HG02840 (cell line): ENCODE measurements at regions not wholly inside any gene's neighbourhood (a gene's known extent, or its start where the extent isn't known, plus 50 kb on each side); places are given as distances from the start of the nearest gene placed in this dataset.

ENCODE experiments used
- ATAC-seq: cut with Tn5 transposase; IDR thresholded peaks from one replicate; pipeline ENCODE4 v1.9.1; 2021; ENCODE audit warnings: mild to moderate bottlenecking, moderate library complexity, moderate number of reproducible peaks; ENCODE audit not compliant: unreplicated experiment, low FRiP score

DNA sequence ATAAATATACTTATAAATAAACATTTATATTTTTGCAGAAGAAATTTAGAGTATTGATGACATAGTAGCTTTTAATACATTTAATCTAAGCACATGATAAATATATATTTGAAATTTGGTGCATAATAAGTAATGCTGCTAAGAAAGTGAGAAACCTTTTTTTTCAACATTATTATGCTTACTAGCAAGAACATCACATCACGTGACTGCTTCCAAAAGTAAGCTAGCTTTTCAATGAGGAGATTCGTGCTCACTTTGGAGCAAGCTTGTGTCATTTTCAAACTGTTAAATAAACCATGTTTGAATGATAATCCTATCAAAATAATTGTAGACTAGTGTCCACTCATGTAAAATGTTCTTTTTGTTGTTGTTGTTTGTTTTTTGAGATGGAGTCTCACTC, 109.0 kb upstream of the SLC4A7 start:
- no peak for ATAC-seq

DNA sequence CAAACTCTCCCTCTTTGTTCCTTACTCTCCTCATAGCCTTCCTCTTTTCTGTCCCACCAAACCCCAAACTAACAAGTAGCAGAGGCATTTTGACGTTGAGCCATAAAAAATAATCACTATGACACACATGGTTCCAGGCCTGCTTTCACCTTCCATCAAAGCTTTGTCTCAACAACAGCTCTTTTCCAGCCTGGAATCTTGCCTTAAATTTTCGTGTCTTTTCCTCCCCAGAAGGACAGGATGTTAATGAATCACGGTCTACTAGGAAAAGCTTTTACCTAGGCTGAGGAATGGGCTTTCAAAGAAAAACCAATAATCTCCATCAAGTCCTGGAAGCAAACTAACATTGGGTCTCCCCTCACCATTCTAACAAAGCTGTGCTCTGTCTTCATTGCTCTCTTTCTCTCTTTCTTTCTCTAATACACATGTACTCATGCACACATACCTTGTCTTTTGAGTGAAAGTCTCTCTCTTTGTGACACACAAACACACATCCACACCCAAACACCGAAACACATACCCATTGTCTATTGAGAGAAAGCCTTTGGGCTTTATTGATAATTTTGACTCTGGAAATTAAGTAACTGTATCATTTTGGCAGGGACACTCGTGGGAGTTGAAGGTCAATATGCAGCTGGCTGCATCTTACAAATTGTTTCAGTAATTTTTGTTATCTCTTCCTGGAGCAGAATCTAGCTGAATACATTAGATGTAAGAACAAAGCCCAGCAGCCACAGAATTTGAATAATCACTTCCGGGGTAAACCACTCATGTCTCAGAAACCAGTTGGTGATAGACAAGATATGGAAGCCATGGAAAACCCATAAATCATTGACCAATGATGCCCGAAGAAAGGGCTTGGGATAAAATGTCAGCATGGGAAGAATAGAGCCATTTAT, 107.4 kb upstream of the SLC4A7 start:
- ATAC-seq, result no peak

DNA sequence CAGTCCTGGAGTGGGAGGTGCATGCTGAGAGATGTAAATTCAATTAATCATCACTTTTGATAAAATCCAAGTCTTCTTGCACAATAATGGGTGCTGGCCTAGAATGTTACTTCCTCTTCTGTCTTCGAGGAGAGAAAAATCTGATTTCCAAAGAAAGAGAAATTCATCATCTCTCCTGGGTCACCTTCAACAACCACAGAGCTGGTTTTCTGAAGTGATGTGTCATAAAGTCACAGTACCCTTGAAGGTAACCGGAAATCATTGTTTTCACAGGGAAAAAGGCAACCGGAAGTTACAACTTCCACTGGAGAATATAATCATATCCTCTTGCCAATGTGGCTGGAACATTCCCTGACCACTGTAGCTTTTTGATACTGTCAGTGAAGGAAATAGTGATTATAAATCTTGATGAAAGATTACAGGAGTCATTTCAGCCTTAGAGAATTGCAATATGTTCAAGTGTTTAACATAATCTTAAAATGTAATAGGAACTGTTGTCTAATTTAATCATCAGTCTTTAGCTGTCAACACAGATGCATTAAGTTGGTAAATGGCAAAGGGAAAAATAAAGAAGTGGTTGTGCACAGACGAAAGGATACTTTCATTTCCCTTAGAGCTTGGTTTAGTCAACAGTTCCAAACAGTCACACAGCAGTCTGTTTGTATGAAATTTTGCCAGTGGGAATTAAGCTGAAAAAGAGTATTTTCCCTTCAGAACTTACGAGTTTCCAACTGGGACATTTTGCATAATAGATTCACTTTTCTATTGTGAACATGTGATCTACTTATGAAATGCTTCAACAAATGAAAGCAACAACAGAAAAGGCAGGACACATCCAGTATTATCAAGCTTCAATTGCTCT, 106.5 kb upstream of the SLC4A7 start:
- ATAC-seq, result no peak

DNA sequence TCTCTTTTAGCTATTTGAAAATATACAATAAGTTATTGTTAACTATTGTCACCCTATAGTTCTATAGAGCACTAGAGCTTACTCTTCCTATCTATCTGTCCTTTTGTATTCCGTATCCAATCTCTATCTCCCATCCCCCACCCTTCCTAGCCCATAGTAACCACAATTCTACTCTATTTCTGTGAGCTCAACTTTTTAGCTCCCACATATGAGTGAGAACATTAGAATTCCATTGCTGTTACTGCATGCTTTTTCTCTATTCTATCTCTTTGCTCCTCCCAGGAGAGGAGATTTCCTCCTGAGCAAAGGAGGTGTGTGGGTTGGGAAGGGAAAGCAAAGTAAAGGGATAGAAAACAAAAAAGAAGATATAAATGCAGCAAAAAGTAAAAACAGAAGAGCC, 105.6 kb upstream of the SLC4A7 start:
- no peak for ATAC-seq

DNA sequence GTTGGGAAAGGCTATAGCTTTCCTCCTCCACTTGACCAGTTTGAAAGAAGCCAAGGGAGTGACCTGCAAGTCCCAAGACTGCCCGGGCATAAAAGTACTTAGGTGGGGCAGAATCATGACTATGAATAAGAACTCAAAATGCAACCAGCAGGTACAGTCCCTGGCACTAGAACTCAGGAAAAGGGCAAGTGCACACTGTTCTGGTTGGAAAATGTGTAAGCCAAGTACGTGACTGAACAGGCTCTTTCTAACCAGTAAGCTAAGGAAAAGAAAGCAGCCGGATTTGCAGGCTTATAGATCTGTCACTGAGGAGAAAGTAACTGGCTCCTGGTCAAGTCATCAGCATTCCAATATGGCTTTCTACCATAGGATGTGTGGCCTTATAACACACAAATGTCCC, 101.2 kb upstream of the SLC4A7 start:
- no peak for ATAC-seq

DNA sequence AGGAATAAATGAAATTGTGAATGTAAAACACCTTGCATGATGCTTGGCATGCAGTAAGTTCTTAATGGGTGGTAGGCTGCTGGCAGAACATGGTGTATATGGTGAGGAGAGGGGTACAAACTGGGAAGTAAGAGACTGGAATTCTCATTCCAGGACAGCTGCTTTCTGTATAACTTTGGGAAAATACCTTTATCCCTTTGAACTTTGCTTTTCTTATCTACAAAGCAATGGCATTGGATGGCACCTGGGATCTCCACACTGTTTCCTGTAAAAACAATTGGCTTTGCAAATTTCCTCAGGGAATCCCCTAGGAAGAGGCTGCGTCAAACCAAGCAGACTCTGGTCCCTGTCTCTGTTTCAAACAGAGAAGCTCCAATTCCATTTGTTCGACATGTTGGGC, 100.7 kb upstream of the SLC4A7 start:
- no peak for ATAC-seq

DNA sequence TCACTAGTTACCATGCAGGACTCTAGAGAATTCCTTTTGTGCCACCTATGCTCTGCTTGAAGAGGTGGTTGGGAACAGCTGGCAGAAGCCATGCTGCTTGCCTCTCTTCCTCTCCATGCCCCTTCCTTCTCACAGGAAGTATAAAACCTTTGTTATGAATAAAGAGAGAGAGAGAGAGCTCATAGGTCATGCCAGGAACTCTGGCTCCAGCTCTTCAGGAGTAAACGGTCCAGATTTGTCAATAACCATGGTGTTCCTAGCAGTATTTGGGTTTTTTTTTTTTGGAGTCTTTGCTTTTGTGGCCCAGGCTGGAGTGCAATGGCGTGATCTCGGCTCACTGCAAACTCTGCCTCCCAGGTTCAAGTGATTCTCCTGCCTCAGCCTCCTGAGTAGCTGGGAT, 97.7 kb upstream of the SLC4A7 start:
- no peak for ATAC-seq

DNA sequence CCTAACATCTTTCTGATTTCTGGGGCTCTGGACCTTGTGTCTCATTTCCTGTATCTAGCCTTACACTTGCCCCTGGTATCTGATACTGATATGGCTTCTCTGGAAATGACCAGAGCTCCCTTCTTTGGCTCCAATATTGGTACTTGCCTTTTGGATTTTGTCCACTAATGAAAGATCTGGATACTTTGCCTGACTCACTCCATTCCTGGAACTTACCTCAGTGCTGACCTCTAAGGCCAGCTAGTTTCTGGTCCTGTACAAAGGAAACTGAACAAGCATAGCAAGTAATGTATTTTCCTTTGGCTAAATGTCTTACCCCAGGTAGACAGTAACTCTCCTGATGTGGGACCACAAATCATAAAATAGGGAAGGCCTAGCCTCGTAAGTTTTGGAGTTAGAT, 93.8 kb upstream of the SLC4A7 start:
- no peak for ATAC-seq

DNA sequence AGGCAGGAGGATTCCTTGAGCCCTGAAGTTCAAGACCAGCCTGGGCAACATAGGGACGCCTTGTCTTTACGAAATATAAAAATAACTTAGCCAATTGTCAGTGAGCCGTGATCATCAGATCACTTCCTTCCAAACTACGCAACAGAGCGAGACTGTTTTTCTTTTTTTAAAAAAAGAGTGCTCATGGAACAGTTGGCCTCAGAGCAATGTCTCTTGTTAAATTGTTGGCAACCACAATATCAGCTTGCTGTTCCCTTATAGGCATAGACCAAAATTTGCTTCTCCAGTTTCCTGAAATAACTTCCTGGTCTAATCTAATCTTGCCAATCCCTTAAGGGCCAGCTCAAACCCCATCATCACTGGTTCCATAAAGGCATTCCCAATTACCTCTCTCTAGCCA, 93.3 kb upstream of the SLC4A7 start:
- ATAC-seq, result no peak

DNA sequence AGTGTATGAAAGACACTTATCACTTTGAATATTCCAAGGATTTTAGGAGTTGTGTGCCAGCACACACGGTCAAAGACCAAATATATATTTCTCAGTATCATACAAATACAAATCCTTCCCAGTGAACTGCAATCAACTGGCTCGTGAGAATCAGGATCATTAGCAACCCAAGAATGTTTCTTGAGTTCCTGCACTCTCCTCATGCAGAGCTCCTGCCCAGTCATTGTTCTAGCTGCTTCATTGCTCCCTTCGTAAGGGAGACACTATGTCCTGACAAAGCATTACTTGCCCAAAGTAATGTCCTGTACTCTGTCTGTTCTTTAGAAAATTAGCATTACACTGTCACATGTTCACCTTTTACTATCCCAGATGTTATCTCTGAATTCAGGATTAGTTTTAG, 92.0 kb upstream of the SLC4A7 start:
- no peak for ATAC-seq

DNA sequence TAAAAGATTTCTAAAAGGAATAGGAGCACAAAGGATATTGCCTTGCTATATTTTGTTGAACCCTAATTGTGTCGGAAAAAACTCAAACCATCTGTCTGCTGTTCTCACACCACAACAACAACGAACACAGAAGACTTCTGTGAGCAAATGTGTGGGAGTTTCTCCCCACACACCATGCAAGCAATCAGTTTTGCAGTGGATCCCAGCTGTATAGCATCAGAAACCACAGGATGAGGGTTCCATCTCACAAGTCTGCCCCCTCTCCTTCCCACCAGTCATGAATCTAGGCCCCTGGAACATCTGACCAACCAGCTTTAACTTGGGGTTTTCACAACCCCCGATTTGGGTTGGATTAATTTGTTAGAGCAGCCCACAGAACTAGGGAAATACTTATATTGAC, 91.3 kb upstream of the SLC4A7 start:
- ATAC-seq, result no peak

DNA sequence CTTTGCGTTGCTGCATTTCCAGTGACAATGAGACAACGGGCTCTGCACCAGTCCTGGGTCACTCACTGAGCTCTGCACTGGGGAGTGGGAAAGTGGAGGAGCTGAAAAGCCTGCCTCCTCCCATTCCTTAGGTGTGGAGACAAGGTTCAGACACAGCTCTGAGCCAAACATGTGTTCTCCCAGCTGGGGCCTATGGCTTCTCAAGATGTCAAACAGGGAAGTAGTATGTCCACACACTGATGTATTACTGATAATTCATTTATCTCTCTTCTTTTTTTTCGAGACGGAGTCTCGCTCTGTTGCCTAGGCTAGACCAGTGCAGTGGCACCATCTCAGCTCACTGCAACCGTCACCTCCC, 90.2 kb upstream of the SLC4A7 start:
- ATAC-seq, result no peak

DNA sequence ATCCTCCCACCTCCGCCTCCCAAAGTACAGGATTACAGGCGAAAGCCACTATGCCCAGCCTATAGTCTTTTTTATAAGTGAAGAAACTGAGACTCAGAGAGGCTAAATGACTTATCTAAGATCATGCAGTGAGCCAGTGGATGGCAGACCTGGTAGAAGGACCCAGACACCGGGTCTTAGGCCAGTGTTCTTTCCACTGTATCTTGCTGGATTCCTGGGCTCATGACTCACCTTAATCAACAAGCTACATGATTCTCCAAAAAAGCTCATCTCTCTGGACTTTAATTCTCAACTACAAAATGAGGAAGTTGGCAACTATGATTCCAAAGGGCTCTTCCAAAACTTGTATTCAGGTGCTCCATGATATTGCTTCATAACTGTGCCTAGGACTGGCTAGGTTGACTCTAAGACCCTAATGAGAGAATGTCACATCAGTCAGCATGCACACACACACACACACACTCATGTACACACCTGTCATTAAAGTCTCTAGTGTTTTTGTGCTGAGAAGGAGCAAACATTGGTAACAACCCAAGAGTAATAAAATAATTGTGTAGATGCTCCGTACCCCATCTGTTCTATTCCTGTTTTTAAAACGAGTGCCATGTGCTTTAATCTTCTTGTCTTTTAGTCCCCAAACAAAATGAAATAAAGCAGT, 89.7 kb upstream of the SLC4A7 start:
- no peak for ATAC-seq

DNA sequence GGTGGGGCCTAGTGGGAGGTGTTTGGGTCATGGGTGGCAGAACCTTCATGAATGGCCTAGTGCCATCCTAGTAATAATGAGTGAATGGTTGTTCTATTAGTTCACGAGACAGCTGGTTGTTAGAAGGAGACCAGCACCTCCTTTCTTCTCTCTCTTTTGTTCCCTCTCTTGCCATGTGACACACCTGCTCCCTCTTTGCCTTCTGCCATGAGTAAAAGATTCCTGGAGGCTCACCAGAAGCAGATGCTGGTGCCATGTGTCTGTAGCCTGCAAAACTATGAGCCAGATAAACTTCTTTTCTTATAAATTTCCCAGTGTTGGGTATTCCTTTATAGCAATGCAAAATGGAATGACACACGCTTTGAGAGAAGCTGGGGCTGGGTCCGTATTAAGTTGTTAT, 89.0 kb upstream of the SLC4A7 start:
- ATAC-seq, result no peak

DNA sequence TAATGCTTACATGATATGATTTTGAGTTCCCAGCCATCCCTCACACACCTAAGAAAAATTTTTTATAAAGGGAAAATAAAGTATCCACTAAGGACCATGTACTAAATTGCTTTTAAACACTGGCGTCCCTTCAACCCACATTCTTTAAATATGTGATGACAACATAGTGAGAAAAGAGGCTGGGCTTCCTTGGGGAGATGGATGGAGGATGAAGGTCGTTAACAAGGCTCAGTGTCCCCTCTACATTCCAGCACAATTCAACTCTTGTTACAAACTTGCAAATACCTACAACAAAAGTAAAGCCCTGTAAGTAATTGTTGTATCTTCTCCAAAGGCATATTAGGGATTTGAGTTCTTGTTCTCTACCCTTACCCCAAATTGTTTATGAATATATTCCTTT, 87.2 kb upstream of the SLC4A7 start:
- ATAC-seq, result no peak

DNA sequence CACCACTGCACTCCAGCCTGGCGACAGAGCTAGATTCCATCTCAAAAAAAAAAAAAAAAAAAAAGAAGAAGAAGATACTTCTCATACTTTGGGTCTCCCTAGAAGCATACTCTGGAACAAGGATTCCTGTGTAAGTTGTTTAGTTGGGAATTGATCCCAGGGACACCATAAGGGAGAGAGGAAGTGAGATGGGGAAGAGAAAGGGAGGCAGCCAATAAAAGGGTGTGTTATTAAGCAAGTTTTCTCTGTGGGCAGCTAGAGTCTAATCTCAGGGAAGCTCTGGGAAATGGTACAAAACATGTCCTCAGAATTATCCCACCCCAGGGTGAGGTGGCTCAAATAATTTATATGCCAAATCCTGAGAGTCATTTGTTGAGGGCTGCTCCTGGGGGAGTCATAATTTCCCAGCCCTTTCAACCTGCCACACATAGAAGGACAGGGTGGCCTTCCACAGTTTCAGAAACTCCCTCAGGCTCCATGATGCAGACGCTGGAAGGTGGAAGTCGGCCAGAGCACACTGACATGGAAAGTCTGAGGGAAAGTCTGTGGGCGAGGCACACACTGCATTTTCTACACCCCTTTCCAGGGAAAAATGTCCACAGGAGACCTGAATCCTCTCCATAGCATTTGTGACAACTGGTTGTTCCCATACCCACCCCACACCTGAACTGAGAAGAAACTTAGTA, 86.4 kb upstream of the SLC4A7 start:
- ATAC-seq, result no peak

DNA sequence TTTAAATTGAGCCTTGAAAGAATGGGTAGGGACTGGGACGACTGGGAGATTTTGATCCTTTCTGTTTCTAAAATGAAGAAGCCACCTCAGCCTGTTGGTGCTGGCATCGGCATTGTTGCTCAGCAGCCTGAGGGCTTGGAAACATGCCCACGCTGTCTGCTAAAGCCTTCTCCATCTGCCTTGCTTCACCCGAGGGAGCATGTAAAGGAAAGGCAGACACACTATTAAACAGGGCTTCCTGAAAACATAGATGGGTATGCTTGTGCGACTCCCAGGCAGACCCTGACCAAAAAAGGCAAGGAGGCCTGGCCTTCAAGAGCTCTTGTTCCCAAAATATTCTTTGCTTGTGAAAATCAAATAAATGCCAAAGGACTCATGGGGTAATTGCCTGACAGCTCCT, 84.2 kb upstream of the SLC4A7 start:
- ATAC-seq, result no peak

DNA sequence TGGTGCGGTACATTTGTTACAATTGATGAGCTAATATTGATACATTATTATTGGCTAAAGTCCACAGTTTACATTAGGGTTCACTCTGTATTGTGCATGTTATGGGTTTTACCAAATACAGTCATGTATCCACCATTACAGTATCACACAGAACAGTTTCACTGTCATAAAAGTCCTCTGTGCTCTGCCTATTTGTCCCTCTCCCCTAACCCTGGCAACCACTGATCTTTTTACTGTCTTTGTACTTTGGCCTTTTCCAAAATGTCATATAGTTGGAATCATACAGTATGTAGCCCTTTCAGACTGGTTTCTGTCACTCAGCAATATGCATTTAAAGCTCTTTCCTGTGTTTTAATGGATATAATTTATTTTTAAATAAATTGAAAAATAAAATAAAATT, 83.1 kb upstream of the SLC4A7 start:
- no peak for ATAC-seq

DNA sequence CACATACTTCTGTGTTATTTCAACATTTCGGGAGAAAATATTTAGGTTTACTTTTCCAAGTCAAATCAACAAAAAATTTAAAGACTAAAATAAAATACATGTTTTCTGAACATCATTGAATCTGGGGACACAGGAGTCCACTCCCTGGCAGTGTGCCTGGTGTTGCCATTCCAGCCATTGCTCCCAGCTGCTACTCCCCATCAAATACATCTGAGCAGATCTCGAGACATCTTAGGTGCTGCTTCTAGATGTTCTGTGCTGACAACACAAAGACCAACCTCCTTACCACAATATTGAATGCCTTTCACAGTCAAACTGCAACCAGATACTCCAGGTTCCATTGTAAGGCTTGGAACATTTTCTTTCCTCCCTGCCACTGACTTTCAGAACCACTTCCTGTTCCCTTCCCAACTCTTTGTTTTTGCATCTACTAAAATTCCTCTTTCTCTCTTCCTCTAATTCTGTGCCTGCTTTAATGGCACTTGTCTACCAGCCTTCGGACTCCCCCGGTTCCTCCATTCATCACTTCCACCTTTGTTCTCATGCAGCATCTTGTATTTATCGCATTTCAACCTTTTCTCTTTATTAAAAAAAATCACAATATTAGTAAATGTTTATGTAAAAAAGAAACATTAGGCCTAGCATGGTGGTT, 81.1 kb upstream of the SLC4A7 start:
- ATAC-seq, result no peak

DNA sequence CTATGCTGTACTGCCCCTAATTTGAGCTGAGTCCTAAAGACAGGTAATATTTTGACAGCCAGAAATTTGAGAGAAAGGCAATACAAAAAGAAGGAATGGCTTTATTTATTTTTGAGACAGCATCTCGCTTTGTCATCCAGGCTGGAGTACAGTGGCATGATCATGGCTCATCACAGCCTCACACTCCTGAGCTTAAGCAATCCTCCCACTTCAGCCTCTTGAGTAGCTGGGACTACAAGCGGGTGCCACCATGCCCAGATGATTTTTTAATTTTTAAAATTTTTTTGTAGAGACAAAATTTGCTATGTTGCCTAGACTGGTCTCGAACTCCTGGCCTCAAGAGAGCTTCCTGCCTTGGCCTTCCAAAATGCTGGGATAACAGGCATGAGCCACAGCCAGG, 77.4 kb upstream of the SLC4A7 start:
- no peak for ATAC-seq
